NOMO-1 (cell line): ENCODE measurements at regions not wholly inside any gene's neighbourhood (a gene's known extent, or its start where the extent isn't known, plus 50 kb on each side); places are given as distances from the start of the nearest gene placed in this dataset.
"Not testable (repeated sequence)": the region's sequence is repeated elsewhere in the genome, so short reads cannot be mapped to it uniquely, and the experiment has no call there.

Experiments used
- DNase-seq, 2 experiments: peaks; one replicate each; lab custom pipeline; 2025; ENCODE audit not compliant: unreplicated experiment in 2 of 2; lab: John Stamatoyannopoulos, UW

DNA sequence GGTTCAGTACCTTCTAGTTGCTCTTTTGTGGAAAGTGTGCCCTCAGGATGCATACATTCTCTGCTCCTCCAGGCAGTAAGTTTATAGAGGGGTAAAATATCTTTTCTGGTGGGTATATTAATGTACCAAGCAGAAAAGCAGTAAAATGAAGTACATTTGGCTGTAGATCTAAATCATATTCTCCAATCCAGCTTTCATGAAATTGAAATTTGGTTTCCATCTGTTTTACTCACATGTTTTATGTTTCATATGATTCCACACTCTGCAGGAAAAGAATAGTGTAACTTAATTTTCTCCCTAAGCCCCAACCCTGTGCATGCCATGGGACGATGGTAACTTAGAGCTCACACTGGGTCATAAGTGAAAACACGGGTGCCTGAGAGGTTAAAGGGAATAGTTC, 172.3 kb downstream of the AKAIN1 start:
- DNase-seq: no peak

GRCh38 chr18:5021558-5021957, 175.5 kb downstream of the AKAIN1 start:
- DNase-seq: no peak

DNA sequence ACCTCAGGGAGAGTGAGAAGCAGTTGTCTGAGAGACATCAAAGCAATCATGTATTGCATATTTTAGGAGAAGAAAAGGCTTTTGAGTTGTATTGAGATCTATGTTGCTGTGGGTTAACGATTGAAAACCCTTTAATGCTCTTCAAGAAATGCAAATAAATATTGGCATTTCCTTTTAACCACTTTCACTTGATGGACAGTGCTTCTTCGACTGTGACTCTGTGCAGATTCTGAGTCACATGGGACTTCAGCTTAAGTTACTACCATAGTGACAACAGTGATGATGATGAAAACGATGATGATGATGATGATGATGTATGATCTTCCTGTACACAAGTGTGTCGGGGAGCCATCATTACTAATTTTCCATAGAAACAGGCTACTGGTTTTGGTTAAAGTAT, 181.8 kb downstream of the AKAIN1 start:
- no peak for DNase-seq

- not testable (repeated sequence) for DNase-seq
Measured at GRCh38 chr18:5004031-5004820, 192.8 kb downstream of the AKAIN1 start.

DNA sequence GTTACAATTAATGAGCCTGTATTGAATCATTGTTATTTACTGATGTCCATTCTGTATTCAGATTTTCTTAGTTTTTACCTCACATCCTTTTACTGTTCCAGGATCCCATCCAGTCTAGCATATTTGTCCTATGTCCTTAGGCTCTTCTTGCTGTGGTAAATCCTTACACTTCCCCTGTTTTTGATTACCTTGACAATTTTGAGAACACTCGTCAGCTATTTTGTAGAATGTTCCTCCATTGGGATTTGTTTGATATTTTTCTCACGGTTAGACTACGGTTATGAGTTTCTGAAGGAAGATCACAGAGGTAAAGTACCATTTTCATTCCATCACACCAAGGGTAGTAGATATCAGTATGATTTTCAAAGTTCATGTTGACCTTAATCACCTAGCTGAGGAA, 202.3 kb downstream of the AKAIN1 start:
- no peak for DNase-seq

GRCh38 chr18:4987452-4988405, 209.3 kb downstream of the AKAIN1 start:
- no peak for DNase-seq

DNA sequence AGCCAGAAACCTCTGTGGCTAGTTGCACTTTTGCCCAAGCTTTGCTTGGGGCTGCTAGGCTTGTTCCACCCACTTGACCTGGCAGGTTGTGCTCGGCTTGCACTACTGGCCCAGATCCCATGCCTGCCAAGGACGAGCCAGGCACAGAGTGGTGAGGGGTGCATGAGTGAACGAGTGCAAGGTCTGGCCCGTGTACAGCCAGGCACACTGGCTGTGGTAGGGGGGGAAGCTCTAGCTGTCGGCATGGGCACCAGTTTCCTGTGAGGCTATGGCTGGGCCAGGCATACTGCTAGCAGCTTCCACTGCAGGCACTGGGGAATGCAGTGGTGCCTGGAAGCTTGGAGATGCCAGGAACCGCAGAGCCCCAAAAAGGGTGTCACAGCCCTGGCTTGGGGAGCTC, 210.4 kb downstream of the AKAIN1 start:
- no peak for DNase-seq

DNA sequence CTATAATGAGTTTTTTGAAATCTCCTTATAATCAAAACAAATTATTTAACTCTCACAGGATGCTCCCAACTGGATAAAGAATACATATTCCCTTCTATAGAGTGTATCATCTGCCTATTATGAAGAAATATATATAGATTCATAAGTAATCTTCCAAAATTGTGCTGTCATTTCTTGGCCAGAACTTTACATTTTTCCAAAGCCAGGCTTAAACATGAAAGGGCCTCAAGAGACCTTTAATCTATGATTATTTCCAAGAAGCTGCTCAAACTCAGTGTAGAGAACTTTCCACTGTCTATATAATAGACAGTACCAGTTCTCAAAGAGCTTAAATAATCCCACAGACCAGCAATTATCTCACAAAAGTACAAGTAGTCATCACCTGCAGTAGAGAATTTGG, 211.0 kb downstream of the AKAIN1 start:
- no peak for DNase-seq

DNA sequence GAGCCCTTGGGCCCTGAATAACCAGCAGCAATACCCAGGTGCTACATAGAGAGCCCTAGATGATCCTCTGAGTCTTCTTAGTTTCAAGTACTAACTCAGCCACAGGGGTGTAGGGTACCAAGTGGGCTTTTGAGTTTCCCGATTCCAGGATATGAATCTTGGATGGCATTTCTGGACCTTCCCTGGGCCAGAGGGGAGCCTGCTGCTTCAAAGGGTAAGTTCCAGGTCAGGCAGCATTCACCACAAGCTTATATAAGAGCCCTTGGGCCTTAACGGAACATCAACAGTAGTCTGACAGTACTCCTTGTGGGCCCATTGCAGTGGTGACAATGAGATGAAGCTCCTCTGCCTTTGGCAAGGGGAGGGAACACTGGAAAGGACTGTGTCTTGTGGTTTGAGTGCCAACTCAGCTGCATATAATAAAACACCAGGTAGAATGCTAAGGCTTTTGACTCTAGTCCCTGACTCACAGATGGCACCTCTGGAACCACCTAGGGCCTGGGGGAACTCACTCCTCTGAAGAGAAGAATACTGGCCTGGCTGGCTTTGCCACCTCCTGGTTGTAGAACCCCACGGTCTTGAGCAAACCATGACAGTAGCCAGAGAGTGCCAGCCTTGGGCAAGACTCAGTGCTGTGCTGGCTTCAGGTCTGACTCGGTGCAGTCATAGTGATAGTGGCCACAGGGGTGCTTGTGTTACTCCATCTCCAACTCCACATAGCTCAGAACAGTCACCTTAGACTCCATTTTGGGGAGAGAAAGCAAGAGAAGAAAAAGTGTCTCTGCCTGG, 235.7 kb downstream of the AKAIN1 start:
- DNase-seq: no peak

GRCh38 chr18:4960578-4960977, 236.5 kb downstream of the AKAIN1 start:
- no peak for DNase-seq

GRCh38 chr18:4931209-4931608, 265.8 kb downstream of the AKAIN1 start:
- DNase-seq: no peak

DNA sequence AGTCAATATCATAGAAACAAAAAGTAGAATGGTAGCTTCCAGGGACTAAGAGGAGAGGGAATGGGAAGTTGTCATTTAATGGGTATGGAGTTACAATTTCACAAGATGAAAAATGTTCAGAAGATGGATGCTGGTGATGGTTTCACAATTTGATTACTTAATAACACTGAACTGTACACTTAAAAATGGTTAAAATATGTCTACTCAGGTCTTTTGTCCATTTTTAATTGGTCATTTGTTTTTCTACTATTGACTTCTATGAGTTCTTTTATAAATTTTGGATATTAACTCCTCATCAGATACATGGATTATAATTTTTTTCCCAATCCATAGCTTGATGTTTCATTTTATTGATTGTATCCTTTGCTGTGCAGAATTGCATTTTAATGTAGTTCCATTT, 275.5 kb downstream of the AKAIN1 start:
- DNase-seq: no peak

DNA sequence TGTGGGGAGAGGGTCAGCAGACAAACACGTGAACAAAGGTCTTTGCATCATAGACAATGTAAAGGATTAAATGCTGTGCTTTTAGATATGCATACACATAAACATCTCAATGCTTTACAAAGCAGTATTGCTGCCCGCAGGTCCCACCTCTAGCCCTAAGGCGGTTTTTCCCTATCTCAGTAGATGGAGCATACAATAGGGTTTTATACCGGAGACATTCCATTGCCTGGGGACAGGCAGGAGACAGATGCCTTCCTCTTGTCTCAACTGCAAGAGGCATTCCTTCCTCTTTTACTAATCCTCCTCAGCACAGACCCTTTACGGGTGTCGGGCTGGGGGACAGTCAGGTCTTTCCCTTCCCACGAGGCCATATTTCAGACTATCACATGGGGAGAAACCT, 279.5 kb downstream of the AKAIN1 start:
- not testable (repeated sequence) for DNase-seq

GRCh38 chr18:4908328-4908727, 288.7 kb downstream of the AKAIN1 start:
- no peak for DNase-seq

GRCh38 chr18:4906856-4907255, 290.2 kb downstream of the AKAIN1 start:
- DNase-seq: no peak

DNA sequence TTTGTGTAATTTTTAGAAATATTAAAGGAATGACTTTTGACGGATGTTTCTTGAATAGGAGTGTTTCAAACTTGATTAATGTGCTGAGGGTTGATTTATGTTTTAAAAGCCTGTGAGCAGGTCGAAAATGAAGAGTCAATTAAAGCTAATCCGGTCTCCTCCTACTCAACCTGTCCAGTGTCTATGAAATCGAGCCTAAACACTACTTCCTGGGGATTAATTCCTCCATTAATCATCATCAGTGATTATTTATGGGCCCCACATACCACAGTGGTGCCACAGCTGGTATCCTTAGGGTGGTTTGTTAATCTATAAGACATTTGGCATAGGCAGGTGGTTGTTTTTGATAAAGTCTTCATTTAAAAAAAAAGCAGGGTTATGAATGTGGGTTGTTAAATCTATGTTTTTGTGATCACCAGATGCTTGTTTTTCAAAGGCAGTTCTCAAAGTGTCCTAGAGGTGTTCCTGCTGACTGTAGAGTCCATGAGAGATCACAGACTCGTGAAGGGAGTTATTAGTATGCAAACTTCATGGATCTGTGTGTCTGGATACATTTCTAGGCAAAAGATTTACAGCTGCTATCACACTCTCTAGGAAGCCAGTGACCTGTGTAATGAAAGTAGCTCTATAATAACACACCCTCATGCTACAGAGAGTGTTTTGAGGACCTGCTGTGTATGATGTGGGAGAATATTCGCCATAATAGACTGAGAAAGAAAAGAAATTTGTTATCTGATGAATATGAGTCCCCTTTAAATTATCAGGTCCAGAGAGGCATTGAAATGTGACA, 308.6 kb downstream of the AKAIN1 start:
- no peak for DNase-seq

DNA sequence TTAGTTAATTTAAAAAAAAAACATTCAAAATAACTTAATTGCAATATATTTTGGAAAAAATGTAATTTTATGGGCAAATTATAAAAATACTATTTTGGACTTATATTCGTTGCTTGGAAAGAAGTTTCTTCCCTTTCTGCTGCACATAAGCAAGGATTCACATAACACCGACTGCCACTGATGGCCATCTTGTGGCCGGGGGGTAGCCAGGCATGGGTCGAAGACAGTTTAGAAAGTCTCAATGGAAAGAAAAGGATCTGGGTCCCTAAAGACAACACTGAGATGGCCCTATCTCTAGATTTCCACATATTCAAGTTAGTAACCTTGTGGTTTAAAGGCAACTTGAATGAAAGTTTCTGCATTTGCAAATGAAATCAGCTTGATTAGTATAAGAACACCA, 318.6 kb downstream of the AKAIN1 start:
- DNase-seq: no peak

DNA sequence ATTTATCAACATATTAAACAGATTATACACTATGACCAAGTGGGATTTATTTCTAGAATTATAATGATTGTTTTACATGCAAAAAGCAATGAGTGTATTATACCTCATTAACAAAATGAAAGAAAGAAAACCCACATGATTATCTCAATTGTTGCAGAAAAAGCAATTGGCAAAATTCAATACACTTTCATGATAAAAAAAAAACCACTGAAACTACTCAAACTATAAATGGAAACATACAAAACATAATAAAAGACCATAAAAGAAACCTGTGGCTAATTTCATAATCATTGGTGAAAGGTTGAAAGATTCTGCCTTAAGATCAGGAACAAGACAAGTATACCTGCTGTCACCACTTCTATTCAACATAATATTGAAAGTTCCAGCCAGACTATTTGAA, 325.9 kb downstream of the AKAIN1 start:
- no peak for DNase-seq

DNA sequence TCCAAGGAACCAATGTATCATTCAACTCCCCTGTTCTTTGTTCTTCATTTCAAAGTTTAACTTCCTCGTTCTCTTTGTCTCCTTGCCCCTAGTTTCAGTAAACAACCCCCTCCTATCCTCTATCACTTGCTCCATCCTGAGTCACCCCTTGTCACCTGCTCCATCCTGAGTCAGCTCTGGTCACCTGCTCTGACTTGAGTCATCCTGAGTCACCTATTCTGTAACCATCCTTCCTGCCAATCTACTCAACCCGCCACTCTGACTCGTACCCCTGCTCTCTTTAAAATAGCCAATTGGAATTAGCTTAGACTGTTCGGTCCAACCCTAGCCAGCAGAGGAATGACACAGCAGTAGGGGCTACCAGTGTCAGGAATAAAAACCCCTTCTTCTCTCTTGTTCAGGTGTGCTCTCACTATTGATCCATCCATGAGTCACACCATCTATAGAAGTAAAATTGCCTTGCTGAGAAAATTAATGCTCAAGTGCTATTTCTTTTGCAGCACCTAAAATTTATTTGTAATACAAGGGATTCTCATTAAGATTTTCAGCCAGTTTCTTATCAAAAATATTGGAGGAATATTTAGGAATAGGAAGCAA, 326.8 kb downstream of the AKAIN1 start:
- no peak for DNase-seq

DNA sequence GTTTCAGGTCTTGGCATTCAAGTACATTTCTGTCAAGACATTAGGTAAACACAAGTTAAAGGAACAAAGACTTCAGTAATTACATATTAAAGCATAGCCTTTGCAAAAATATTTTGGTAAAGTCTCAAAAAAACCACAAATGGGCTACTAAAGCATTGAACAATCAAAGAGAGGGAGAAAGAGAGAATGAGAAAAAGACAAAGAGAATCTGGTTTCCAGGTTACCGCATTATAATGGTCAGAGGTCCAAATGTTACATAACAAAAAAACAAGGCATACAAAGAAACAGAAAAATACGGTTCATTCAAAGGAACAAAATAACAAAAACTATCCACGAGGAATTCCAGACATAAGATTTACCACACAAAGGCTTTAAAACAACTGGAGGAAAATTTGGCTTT, 327.9 kb downstream of the AKAIN1 start:
- no peak for DNase-seq
